ENCODE measurements at regions not wholly inside any gene's neighbourhood (a gene's known extent, or its start where the extent isn't known, plus 50 kb on each side); places are given as distances from the start of the nearest gene placed in this dataset.

GRCh38 chr10:81534991-81535390 is 340.0 kb upstream of the NRG3 start:
- TF ChIP-seq EP300 (IDR thresholded peaks at IDR 0.05) (no peak), POLR2A (IDR thresholded peaks at IDR 0.05) (no peak)
- TF ChIP-seq, protein P1, sequence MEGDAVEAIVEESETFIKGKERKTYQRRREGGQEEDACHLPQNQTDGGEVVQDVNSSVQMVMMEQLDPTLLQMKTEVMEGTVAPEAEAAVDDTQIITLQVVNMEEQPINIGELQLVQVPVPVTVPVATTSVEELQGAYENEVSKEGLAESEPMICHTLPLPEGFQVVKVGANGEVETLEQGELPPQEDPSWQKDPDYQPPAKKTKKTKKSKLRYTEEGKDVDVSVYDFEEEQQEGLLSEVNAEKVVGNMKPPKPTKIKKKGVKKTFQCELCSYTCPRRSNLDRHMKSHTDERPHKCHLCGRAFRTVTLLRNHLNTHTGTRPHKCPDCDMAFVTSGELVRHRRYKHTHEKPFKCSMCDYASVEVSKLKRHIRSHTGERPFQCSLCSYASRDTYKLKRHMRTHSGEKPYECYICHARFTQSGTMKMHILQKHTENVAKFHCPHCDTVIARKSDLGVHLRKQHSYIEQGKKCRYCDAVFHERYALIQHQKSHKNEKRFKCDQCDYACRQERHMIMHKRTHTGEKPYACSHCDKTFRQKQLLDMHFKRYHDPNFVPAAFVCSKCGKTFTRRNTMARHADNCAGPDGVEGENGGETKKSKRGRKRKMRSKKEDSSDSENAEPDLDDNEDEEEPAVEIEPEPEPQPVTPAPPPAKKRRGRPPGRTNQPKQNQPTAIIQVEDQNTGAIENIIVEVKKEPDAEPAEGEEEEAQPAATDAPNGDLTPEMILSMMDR (IDR thresholded peaks at IDR 0.05) = no peak
- Histone ChIP-seq H3K4me3 (no peak overlapping the region), H3K9me3 (no peaks in the 10 kb centered on the region), H3K36me3 (no peaks in the 10 kb centered on the region), H3K27ac (no peak overlapping the region), H3K27me3 (no peaks in the 10 kb centered on the region), H3K4me1 (no peaks in the 10 kb centered on the region)
- DNase-seq (ENCODE audit: low spot score in 2 of 2) = no peak
- WGBS, 2 donors = 48 to 53% methylated on average over 2 of the region's 2 CpGs

DNA sequence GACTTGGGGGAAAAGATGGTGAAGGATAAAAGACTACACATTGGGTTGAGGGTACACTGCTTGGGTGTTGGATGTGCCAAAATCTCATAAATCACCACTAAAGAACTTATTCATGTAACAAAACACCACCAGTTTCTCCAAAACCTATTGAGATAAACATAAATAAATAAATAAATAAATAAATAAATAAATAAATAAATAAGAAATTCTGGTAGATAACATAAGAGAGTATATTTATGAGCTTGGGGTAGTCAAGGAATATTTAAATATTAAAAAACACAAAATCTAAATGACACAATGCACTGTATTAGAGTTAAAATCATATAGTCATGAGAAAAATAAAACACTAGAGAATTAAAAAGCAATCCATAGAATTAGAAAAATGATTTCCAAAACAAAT is 333.5 kb upstream of the NRG3 start:
- no peaks in the 10 kb centered on the region for H3K9me3 ChIP-seq
- no peak overlapping the region for H3K27ac ChIP-seq
- no peak overlapping the region for H3K4me3 ChIP-seq
- no peaks in the 10 kb centered on the region for H3K27me3 ChIP-seq
- no peaks in the 10 kb centered on the region for H3K4me1 ChIP-seq
- TF ChIP-seq EP300 (IDR thresholded peaks at IDR 0.05) (no peak), POLR2A (IDR thresholded peaks at IDR 0.05) (no peak)
- TF ChIP-seq, protein P1 (IDR thresholded peaks at IDR 0.05) = no peak
- no peak for DNase-seq (ENCODE audit: low spot score in 2 of 2)
- H3K36me3 ChIP-seq = no peaks in the 10 kb centered on the region

- WGBS, 2 donors = 87 to 88% methylated on average over 5 of the region's 5 CpGs
- H3K4me3 ChIP-seq = no peak overlapping the region
- DNase-seq (ENCODE audit: low spot score in 2 of 2) = no peak
Observed at GRCh38 chr10:81546243-81546642, 328.8 kb upstream of the NRG3 start.

DNA sequence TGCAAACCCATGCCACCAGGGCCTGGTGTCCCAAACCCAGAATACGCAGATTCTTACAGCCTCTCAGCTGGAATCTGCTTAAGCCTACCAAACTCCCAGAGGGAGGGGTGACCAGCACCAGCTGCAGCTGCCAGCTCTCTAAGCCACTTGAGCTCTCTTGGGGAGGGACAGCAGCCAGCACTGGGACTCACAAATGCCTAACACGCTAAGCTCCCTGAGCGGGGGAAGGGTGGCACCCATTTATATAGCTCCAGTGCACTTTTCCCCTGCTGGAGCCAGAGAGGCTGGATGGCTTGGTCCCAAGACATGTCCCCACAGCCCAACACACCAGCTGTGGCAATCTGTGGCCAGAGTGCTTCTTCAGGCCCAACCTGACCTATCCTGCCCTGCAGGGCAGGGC is 326.8 kb upstream of the NRG3 start:
- no peak overlapping the region for H3K4me3 ChIP-seq
- peaks cover 0 to 39% (median 0%) of the 10 kb centered on the region in 4 donors for H3K9me3 ChIP-seq
- H3K27ac ChIP-seq = no peak overlapping the region
- DNase-seq (ENCODE audit: low spot score in 2 of 2) = no peak
- 72 to 88% methylated on average over 3 of the region's 3 CpGs for WGBS, 2 donors
- H3K4me1 ChIP-seq = no peaks in the 10 kb centered on the region
- no peaks in the 10 kb centered on the region for H3K36me3 ChIP-seq
- TF ChIP-seq, protein P1 (IDR thresholded peaks at IDR 0.05) = no peak
- no peak for TF ChIP-seq EP300 (IDR thresholded peaks at IDR 0.05)
- no peak for TF ChIP-seq POLR2A (IDR thresholded peaks at IDR 0.05)
- no peaks in the 10 kb centered on the region for H3K27me3 ChIP-seq

More at GRCh38 chr10:81546243-81546642, 328.8 kb upstream of the NRG3 start:
- H3K36me3 ChIP-seq = no peaks in the 10 kb centered on the region
- H3K27me3 ChIP-seq = no peaks in the 10 kb centered on the region
- TF ChIP-seq, protein P1 (IDR thresholded peaks at IDR 0.05) = no peak
- TF ChIP-seq POLR2A (IDR thresholded peaks at IDR 0.05) = no peak
- no peak for TF ChIP-seq EP300 (IDR thresholded peaks at IDR 0.05)
- H3K9me3 ChIP-seq = peaks cover 0 to 23% (median 0%) of the 10 kb centered on the region in 4 donors
- H3K4me1 ChIP-seq = no peaks in the 10 kb centered on the region
- no peak overlapping the region for H3K27ac ChIP-seq

- TF ChIP-seq POLR2A (IDR thresholded peaks at IDR 0.05) (no peak), EP300 (IDR thresholded peaks at IDR 0.05) (no peak)
- TF ChIP-seq, protein P1 (IDR thresholded peaks at IDR 0.05) = no peak
- no peaks in the 10 kb centered on the region for H3K36me3 ChIP-seq
- 76 to 88% methylated on average over 3 of the region's 3 CpGs for WGBS, 2 donors
Observed at GRCh38 chr10:81564143-81564542, 310.9 kb upstream of the NRG3 start.

More at GRCh38 chr10:81564143-81564542, 310.9 kb upstream of the NRG3 start:
- no peak for DNase-seq (ENCODE audit: low spot score in 2 of 2)
- Histone ChIP-seq H3K27ac (no peak overlapping the region), H3K27me3 (no peaks in the 10 kb centered on the region), H3K4me1 (no peaks in the 10 kb centered on the region), H3K9me3 (peaks cover 0 to 3% (median 0%) of the 10 kb centered on the region in 4 donors), H3K4me3 (no peak overlapping the region)

Measured in tibial nerve (tissue), 4 donors.